H1 (cell line): ENCODE measurements at regions not wholly inside any gene's neighbourhood (a gene's known extent, or its start where the extent isn't known, plus 50 kb on each side); places are given as distances from the start of the nearest gene placed in this dataset.

Source experiments
- BACH1 ChIP-seq: IDR thresholded peaks from 2 replicates; pipeline ENCODE4 v1.6.1; 2012; ENCODE audit warnings: low read length, improper control_type of control experiment
- CEBPB ChIP-seq: IDR thresholded peaks from 2 replicates; pipeline ENCODE4 v1.6.1; 2012; ENCODE audit warnings: low read depth, low read length
- GTF2F1 ChIP-seq: IDR thresholded peaks from 2 replicates; pipeline ENCODE4 v1.6.1; 2012; ENCODE audit warnings: low read depth, low read length, improper control_type of control experiment, borderline replicate concordance
- MAX ChIP-seq: IDR thresholded peaks from 2 replicates; pipeline ENCODE4 v1.6.1; 2012; ENCODE audit warnings: inconsistent platforms
- SAP30 ChIP-seq: fragments of 300-600 bp; sonication (generic); IDR thresholded peaks from 2 replicates; pipeline ENCODE4 v1.7.1; 2012; ENCODE audit warnings: low read length, moderate library complexity, mild to moderate bottlenecking, inconsistent platforms; ENCODE audit not compliant: insufficient read depth, insufficient replicate concordance
- SRF ChIP-seq: IDR thresholded peaks from 2 replicates; pipeline ENCODE4 v1.6.1; 2011; ENCODE audit warnings: mild to moderate bottlenecking, low read depth, low read length, moderate library complexity

GRCh38 chr7:153470004-153470671 lies 582.1 kb upstream of the DPP6 start (continued):
- TF ChIP-seq BACH1 (no peak), MAX (no peak), CEBPB (no peak), SRF (no peak), SAP30 (no peak), GTF2F1 (no peak)
